Vagina (tissue), 2 donors: ENCODE measurements at regions not wholly inside any gene's neighbourhood (a gene's known extent, or its start where the extent isn't known, plus 50 kb on each side); places are given as distances from the start of the nearest gene placed in this dataset.

Source experiments
- DNase-seq, 2 donors: peaks; one replicate each; pipeline ENCODE4 v3.0.0-alpha.2; 2017; ENCODE audit errors: extremely low spot score in 2 of 2
- H3K27ac ChIP-seq: fragments of 200-600 bp; sonication (generic); one replicate; pipeline ENCODE4 v1.5.1; 2019
- H3K27me3 ChIP-seq: fragments of 200-600 bp; sonication (generic); one replicate; pipeline ENCODE4 v1.5.1; 2019
- H3K36me3 ChIP-seq, 2 donors: fragments of 200-600 bp; sonication (generic); one replicate each; pipeline ENCODE4 v1.5.1; 2017 to 2019
- H3K4me1 ChIP-seq: fragments of 200-600 bp; sonication (generic); one replicate; pipeline ENCODE4 v1.5.1; 2019
- H3K4me3 ChIP-seq, 2 donors: fragments of 200-600 bp; sonication (generic); 1 replicate in 1 of 2; 2 replicates in 1 of 2; pipeline ENCODE4 v1.5.1; 2016 to 2019
- H3K9me3 ChIP-seq: fragments of 200-600 bp; sonication (generic); one replicate; pipeline ENCODE4 v1.5.1; 2019
- POLR2A ChIP-seq, 2 donors: fragments of 450-650 bp; IDR thresholded peaks; one replicate each; pipeline ENCODE4 v1.6.1; 2017; ENCODE audit warnings: antibody characterized with exemption in 2 of 2, mild to moderate bottlenecking in 2 of 2, moderate library complexity in 2 of 2
- POLR2AphosphoS5 ChIP-seq, 2 donors: sonication (generic); formaldehyde crosslinking; IDR thresholded peaks; one replicate each; pipeline ENCODE4 v1.9.0; 2017; ENCODE audit warnings: antibody characterized with exemption in 2 of 2, mild to moderate bottlenecking in 2 of 2, low read depth in 1 of 2; ENCODE audit not compliant: insufficient read depth in 1 of 2
- intact Hi-C: fragments of 100-400 bp; cut with DNase I; formaldehyde crosslinking; loops from one replicate; pipeline ENCODE4 v1.15.1; 2023
- TF ChIP-seq, protein P1 (sequence below), 3 experiments: fragments of 450-650 bp in 2 of 3; fragments of 200-600 bp in 1 of 3; sonication (generic) in 1 of 3; IDR thresholded peaks; one replicate each; pipeline ENCODE4 v1.5.1; 2017 to 2019; ENCODE audit warnings: antibody characterized with exemption in 3 of 3, mild to moderate bottlenecking in 2 of 3, moderate library complexity in 2 of 3

DNA sequence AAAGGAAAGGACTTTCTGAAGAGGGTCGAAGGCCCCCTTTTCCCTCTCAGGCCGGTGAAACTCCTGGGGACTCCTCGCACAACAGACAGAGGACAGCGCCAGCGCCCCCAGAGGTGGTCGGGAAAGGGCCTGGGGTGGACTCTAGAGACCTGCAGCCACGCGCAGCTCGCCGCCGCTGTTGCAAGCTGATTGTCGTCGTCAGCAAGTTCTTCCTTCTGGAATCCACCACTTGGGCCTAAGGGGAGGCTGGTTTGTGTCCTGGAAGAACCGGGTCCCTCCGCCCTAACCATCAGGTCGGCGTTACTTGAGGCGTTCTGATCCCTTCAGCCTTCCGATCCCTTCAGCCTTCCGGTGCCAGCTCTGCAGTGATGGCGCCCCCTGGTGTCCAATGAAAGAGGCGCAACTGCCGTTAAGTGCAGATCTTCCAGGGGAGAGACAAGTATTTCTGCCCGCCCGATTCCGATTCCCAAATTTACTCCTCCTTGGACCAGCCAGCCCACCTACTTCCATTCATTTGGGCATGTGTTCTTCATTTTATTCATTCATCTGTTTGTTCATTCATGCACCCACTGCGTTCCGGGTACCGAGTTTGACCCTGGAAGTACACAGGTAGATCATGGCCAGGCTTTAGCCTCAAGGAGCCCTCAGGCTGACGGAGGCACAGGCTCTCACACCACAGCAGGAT is 77.2 kb upstream of the SLC6A11 start:
- intact Hi-C loops, result no loop called here
- Histone ChIP-seq H3K4me3 (peak overlapping the region in 1 of 2 donors; percentile 19), H3K27ac (no peak overlapping the region), H3K4me1 (peaks cover 10% of the 10 kb centered on the region), H3K27me3 (no peaks in the 10 kb centered on the region), H3K36me3 (no peaks in the 10 kb centered on the region), H3K9me3 (no peaks in the 10 kb centered on the region)
- TF ChIP-seq, protein P1, sequence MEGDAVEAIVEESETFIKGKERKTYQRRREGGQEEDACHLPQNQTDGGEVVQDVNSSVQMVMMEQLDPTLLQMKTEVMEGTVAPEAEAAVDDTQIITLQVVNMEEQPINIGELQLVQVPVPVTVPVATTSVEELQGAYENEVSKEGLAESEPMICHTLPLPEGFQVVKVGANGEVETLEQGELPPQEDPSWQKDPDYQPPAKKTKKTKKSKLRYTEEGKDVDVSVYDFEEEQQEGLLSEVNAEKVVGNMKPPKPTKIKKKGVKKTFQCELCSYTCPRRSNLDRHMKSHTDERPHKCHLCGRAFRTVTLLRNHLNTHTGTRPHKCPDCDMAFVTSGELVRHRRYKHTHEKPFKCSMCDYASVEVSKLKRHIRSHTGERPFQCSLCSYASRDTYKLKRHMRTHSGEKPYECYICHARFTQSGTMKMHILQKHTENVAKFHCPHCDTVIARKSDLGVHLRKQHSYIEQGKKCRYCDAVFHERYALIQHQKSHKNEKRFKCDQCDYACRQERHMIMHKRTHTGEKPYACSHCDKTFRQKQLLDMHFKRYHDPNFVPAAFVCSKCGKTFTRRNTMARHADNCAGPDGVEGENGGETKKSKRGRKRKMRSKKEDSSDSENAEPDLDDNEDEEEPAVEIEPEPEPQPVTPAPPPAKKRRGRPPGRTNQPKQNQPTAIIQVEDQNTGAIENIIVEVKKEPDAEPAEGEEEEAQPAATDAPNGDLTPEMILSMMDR (IDR thresholded peaks at IDR 0.05), result peak; percentile 67 to 74 (median 74)
- no peak for TF ChIP-seq POLR2AphosphoS5 (IDR thresholded peaks at IDR 0.05; ENCODE audit: insufficient read depth in 1 of 2, low read depth in 1 of 2)
- DNase-seq, result no peak

DNA sequence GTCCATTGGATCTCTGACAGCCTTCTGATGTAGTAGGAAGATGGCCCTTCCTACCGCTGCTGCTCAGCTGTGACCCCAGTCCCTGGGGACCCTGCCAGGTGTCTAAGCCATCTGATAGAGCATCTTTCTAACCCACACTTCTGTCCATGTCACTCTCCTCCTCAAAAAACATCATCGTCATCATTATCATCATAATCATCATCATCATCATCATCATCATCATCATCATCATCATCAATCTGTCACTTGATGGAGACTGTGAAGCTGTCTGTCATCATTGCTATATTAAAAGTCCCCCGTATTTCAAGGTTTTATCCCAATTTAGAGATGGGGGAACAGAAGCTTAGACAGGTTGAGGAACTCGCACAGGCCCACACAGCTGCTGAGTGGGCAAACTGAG is 75.1 kb upstream of the SLC6A11 start:
- H3K4me1 ChIP-seq, result peaks cover 10% of the 10 kb centered on the region
- H3K36me3 ChIP-seq, result no peaks in the 10 kb centered on the region
- no peak for TF ChIP-seq POLR2AphosphoS5 (IDR thresholded peaks at IDR 0.05; ENCODE audit: insufficient read depth in 1 of 2, low read depth in 1 of 2)
- TF ChIP-seq POLR2A (IDR thresholded peaks at IDR 0.05), result no peak
- TF ChIP-seq, protein P1 (IDR thresholded peaks at IDR 0.05), result no peak
- no peaks in the 10 kb centered on the region for H3K9me3 ChIP-seq
- H3K27me3 ChIP-seq, result no peaks in the 10 kb centered on the region
- no peak overlapping the region for H3K4me3 ChIP-seq
- intact Hi-C loops, result loop anchor here (5.0 kb wide), 1 partner anchor 1399 kb away; no protein-coding TSS in a partner anchor
- no peak overlapping the region for H3K27ac ChIP-seq
- DNase-seq, result no peak

DNA sequence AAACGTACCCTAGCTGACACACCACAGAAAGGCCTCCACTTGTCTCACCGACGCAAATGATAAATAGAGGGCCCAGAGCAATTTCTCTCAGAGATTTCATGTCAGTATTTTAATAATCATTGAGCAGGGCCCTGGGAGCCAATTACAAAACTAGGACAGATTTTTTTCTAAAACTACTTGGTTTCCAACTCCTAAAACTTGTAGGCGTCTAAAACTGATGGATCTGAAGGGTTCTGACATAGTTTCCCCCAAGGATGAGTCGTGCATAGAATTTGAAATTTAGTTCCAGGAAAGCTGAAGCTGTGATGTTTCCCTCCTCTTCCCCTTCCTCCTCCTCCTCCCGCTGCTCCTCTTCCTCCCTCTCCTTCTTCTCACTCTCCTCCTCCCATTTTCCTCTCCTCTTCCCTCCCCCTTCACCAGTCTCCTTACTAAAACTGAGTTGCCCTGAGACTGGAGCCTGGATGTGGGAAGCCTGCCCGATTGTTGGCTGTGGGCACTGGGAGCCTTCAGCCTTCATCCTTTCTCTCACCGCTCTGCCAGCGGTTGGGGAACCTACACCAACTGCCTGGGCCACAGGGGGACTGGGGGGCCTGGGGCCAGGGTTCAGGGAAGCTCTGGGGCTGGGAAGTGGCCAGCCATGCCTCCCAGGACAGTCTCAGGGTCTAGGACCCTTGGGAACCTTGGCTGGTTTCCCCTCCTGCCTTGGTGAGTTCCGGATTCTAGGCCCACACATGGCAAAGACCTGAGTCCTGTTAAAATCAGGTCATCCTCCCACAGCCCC is 73.9 kb upstream of the SLC6A11 start:
- TF ChIP-seq POLR2AphosphoS5 (IDR thresholded peaks at IDR 0.05; ENCODE audit: insufficient read depth in 1 of 2, low read depth in 1 of 2) (no peak), POLR2A (IDR thresholded peaks at IDR 0.05) (no peak)
- TF ChIP-seq, protein P1 (IDR thresholded peaks at IDR 0.05), result no peak
- peaks cover 10% of the 10 kb centered on the region for H3K4me1 ChIP-seq
- no peaks in the 10 kb centered on the region for H3K27me3 ChIP-seq
- no peak overlapping the region for H3K27ac ChIP-seq
- no peaks in the 10 kb centered on the region for H3K9me3 ChIP-seq
- no peak for DNase-seq
- H3K36me3 ChIP-seq, result no peaks in the 10 kb centered on the region
- intact Hi-C loops, result loop anchor here (5.0 kb wide), 1 partner anchor 1400 kb away; no protein-coding TSS in a partner anchor
- no peak overlapping the region for H3K4me3 ChIP-seq

DNA sequence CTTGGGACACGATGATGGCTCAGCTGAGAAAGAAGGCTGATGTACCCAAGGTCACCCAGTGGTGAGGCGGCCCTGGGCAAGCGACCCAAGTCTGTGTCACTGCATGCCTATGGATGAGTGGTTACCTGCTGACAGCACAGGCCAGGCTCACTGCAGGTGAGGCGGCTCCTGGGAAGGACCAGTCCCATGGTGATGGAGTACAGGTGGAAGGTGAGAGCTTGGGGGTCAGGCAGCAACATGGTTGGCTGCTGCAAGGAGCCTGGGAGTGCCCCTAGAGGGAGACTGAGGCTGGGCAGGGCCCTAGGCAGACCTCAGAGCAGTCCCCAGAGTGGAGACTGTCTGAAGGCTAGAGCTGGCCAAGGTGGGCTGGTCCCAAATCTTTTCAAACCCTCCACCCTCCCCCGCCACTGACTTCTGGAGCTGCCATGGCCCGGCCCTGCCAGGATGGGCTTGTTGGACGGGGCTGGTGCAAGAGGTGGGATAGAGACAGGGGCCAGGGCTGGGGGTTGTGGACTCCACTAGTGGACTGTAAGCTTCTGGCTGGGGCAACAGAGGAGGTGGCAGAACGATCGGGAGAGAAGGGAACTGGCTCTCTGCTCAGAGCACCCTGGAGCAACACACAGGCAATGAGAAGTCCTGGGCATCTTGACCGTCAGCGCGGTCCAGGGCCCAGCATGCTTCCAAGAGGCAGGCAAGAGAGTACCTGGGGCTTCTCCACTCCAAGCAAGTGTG is 72.5 kb upstream of the SLC6A11 start:
- no peaks in the 10 kb centered on the region for H3K27me3 ChIP-seq
- H3K36me3 ChIP-seq, result no peaks in the 10 kb centered on the region
- H3K4me1 ChIP-seq, result peaks cover 7% of the 10 kb centered on the region
- no peak overlapping the region for H3K27ac ChIP-seq
- no peaks in the 10 kb centered on the region for H3K9me3 ChIP-seq
- H3K4me3 ChIP-seq, result no peak overlapping the region
- DNase-seq, result no peak
- TF ChIP-seq POLR2AphosphoS5 (IDR thresholded peaks at IDR 0.05; ENCODE audit: insufficient read depth in 1 of 2, low read depth in 1 of 2), result no peak
- TF ChIP-seq POLR2A (IDR thresholded peaks at IDR 0.05), result no peak
- TF ChIP-seq, protein P1 (IDR thresholded peaks at IDR 0.05), result no peak
- intact Hi-C loops, result loop anchor here (5.0 kb wide), 1 partner anchor 1401 kb away; no protein-coding TSS in a partner anchor
